HEK293 (cell line): ENCODE measurements at regions not wholly inside any gene's neighbourhood (a gene's known extent, or its start where the extent isn't known, plus 50 kb on each side); places are given as distances from the start of the nearest gene placed in this dataset.

ENCODE experiments used
- CTCF ChIA-PET: fragments of 350-600 bp; formaldehyde crosslinking; extraction: SDS; loops from one replicate; lab custom pipeline; 2021; ENCODE audit warnings: antibody characterized with exemption; lab: Yijun Ruan, JAX
- POLR2A ChIA-PET: fragments of 300-600 bp; formaldehyde crosslinking; extraction: SDS; loops from one replicate; lab custom pipeline; 2020; ENCODE audit warnings: antibody characterized with exemption, inconsistent platforms; lab: Yijun Ruan, JAX
- H3K27ac ChIP-seq: fragments of 200-500 bp; sonication (Bioruptor generic); 2 replicates; pipeline ENCODE4 v1.5.1; 2014; ENCODE audit warnings: low read depth, low read length, control low read depth, inconsistent platforms; ENCODE audit errors: extremely low read depth
- H3K36me3 ChIP-seq, 2 experiments: fragments of 200-500 bp in 1 of 2; sonication (Bioruptor generic) in 1 of 2; 1 replicate in 1 of 2; 2 replicates in 1 of 2; pipeline ENCODE4 v1.5.1; 2014 to 2017; ENCODE audit warnings: inconsistent platforms in 2 of 2, low read length in 2 of 2; ENCODE audit not compliant: control insufficient read depth in 2 of 2, insufficient read depth in 1 of 2
- H3K4me1 ChIP-seq: fragments of 200-500 bp; sonication (Bioruptor generic); 2 replicates; pipeline ENCODE4 v1.5.1; 2014; ENCODE audit warnings: mild to moderate bottlenecking, low read length, inconsistent platforms; ENCODE audit not compliant: control insufficient read depth, insufficient read depth
- H3K4me3 ChIP-seq: 2 replicates; pipeline ENCODE4 v1.5.1; 2011; ENCODE audit warnings: low read depth, mild to moderate bottlenecking, control low read depth, low read length, moderate library complexity
- H3K9me3 ChIP-seq: fragments of 200-500 bp; sonication (Bioruptor generic); 2 replicates; pipeline ENCODE4 v1.5.1; 2014; ENCODE audit warnings: low read depth, low read length, inconsistent platforms; ENCODE audit not compliant: control insufficient read depth, insufficient read depth
- BCL11A ChIP-seq: fragments of 450-650 bp; formaldehyde crosslinking; IDR thresholded peaks from 2 replicates; pipeline ENCODE4 v1.5.1; 2016; ENCODE audit warnings: low read depth, missing biosample characterization, missing genetic modification characterization
- FEZF1 ChIP-seq: fragments of 450-650 bp; formaldehyde crosslinking; IDR thresholded peaks from 2 replicates; pipeline ENCODE4 v1.5.1; 2016; ENCODE audit warnings: missing biosample characterization, missing genetic modification characterization
- GLI2 ChIP-seq: fragments of 450-650 bp; formaldehyde crosslinking; IDR thresholded peaks from 2 replicates; pipeline ENCODE4; 2017; ENCODE audit warnings: missing biosample characterization, missing genetic modification characterization, low read depth, borderline replicate concordance
- GLI4 ChIP-seq: fragments of 450-650 bp; formaldehyde crosslinking; IDR thresholded peaks from 2 replicates; pipeline ENCODE4 v1.5.1; 2016; ENCODE audit warnings: missing biosample characterization, missing genetic modification characterization
- HOXC10 ChIP-seq: sonication (generic); formaldehyde crosslinking; IDR thresholded peaks from 2 replicates; pipeline ENCODE4 v1.8.1; 2023; ENCODE audit warnings: mild to moderate bottlenecking, missing genetic modification reagents
- HOXD13 ChIP-seq: sonication (generic); formaldehyde crosslinking; IDR thresholded peaks from 2 replicates; pipeline ENCODE4 v1.8.0; 2022; ENCODE audit warnings: missing genetic modification reagents, borderline replicate concordance
- KLF17 ChIP-seq: fragments of 450-650 bp; formaldehyde crosslinking; IDR thresholded peaks from 2 replicates; pipeline ENCODE4 v1.5.1; 2016; ENCODE audit warnings: missing biosample characterization, missing genetic modification characterization
- KLF8 ChIP-seq: fragments of 450-650 bp; formaldehyde crosslinking; IDR thresholded peaks from 2 replicates; pipeline ENCODE4 v1.5.1; 2016; ENCODE audit warnings: missing biosample characterization, missing genetic modification characterization
- MEIS1 ChIP-seq: sonication (generic); formaldehyde crosslinking; IDR thresholded peaks from 2 replicates; pipeline ENCODE4 v1.8.1; 2022; ENCODE audit warnings: missing genetic modification reagents, mild to moderate bottlenecking, borderline replicate concordance
- TRIM28 ChIP-seq: IDR thresholded peaks from 2 replicates; pipeline ENCODE4 v1.6.1; 2011; ENCODE audit warnings: low read length, control low read depth, borderline replicate concordance
- YY1 ChIP-seq: fragments of 450-650 bp; formaldehyde crosslinking; IDR thresholded peaks from 2 replicates; pipeline ENCODE4 v1.5.1; 2018; ENCODE audit warnings: missing biosample characterization, missing genetic modification characterization
- ZNF133 ChIP-seq: fragments of 450-650 bp; formaldehyde crosslinking; IDR thresholded peaks from 2 replicates; pipeline ENCODE4 v1.5.1; 2016; ENCODE audit warnings: missing biosample characterization, missing genetic modification characterization
- ZNF155 ChIP-seq: fragments of 450-650 bp; formaldehyde crosslinking; IDR thresholded peaks from 2 replicates; pipeline ENCODE4 v1.5.1; 2016; ENCODE audit warnings: missing biosample characterization, missing genetic modification characterization
- ZNF335 ChIP-seq: fragments of 450-650 bp; formaldehyde crosslinking; conservative IDR thresholded peaks from 2 replicates; pipeline ENCODE4 v1.5.1; 2016; ENCODE audit warnings: missing biosample characterization, missing genetic modification characterization
- ZNF350 ChIP-seq: fragments of 450-650 bp; formaldehyde crosslinking; IDR thresholded peaks from 2 replicates; pipeline ENCODE4 v1.5.0; 2017; ENCODE audit warnings: missing biosample characterization, mild to moderate bottlenecking, missing genetic modification characterization
- ZNF362 ChIP-seq: fragments of 450-650 bp; formaldehyde crosslinking; IDR thresholded peaks from 2 replicates; pipeline ENCODE4 v1.5.1; 2016; ENCODE audit warnings: missing biosample characterization, missing genetic modification characterization
- ZNF366 ChIP-seq: fragments of 450-650 bp; formaldehyde crosslinking; conservative IDR thresholded peaks from 2 replicates; pipeline ENCODE4 v1.5.1; 2016; ENCODE audit warnings: missing biosample characterization, missing genetic modification characterization
- ZNF518A ChIP-seq: fragments of 450-650 bp; formaldehyde crosslinking; conservative IDR thresholded peaks from 2 replicates; pipeline ENCODE4 v1.5.1; 2016; ENCODE audit warnings: low read depth, missing biosample characterization, missing genetic modification characterization
- ZNF530 ChIP-seq: fragments of 450-650 bp; formaldehyde crosslinking; IDR thresholded peaks from 2 replicates; pipeline ENCODE4 v1.5.1; 2016; ENCODE audit warnings: low read depth, missing biosample characterization, missing genetic modification characterization
- ZNF548 ChIP-seq: fragments of 450-650 bp; formaldehyde crosslinking; IDR thresholded peaks from 2 replicates; pipeline ENCODE4 v1.5.1; 2016; ENCODE audit warnings: missing biosample characterization, missing genetic modification characterization
- ZNF561 ChIP-seq: fragments of 450-650 bp; IDR thresholded peaks from 2 replicates; pipeline ENCODE4 v1.5.1; 2018; ENCODE audit warnings: missing biosample characterization, missing genetic modification characterization, borderline replicate concordance
- ZNF623 ChIP-seq: fragments of 450-650 bp; formaldehyde crosslinking; IDR thresholded peaks from 2 replicates; pipeline ENCODE4 v1.5.1; 2016; ENCODE audit warnings: missing biosample characterization, missing genetic modification characterization
- ZNF660 ChIP-seq: fragments of 450-650 bp; IDR thresholded peaks from 2 replicates; pipeline ENCODE4 v1.5.1; 2018; ENCODE audit warnings: missing biosample characterization, mild to moderate bottlenecking, missing genetic modification characterization
- ZNF677 ChIP-seq: fragments of 450-650 bp; IDR thresholded peaks from 2 replicates; pipeline ENCODE4 v1.5.0; 2018; ENCODE audit warnings: missing biosample characterization, mild to moderate bottlenecking, missing genetic modification characterization, moderate library complexity
- ZNF747 ChIP-seq: fragments of 450-650 bp; formaldehyde crosslinking; IDR thresholded peaks from 2 replicates; pipeline ENCODE4 v1.5.1; 2016; ENCODE audit warnings: missing biosample characterization, missing genetic modification characterization
- ZNF837 ChIP-seq: fragments of 450-650 bp; formaldehyde crosslinking; IDR thresholded peaks from 2 replicates; pipeline ENCODE4 v1.5.1; 2016; ENCODE audit warnings: missing biosample characterization, missing genetic modification characterization
- ZSCAN30 ChIP-seq: fragments of 450-650 bp; IDR thresholded peaks from 2 replicates; pipeline ENCODE4 v1.5.1; 2018; ENCODE audit warnings: missing biosample characterization, mild to moderate bottlenecking, missing genetic modification characterization, moderate library complexity
- TF ChIP-seq, protein P1 (sequence below): fragments of 450-650 bp; formaldehyde crosslinking; IDR thresholded peaks from 2 replicates; pipeline ENCODE4 v1.5.1; 2017; ENCODE audit warnings: missing biosample characterization, missing genetic modification characterization
- TF ChIP-seq, protein P2 (sequence below): IDR thresholded peaks from 2 replicates; pipeline ENCODE4 v1.6.1; 2011; ENCODE audit warnings: mild to moderate bottlenecking, low read depth, low read length, borderline replicate concordance

DNA sequence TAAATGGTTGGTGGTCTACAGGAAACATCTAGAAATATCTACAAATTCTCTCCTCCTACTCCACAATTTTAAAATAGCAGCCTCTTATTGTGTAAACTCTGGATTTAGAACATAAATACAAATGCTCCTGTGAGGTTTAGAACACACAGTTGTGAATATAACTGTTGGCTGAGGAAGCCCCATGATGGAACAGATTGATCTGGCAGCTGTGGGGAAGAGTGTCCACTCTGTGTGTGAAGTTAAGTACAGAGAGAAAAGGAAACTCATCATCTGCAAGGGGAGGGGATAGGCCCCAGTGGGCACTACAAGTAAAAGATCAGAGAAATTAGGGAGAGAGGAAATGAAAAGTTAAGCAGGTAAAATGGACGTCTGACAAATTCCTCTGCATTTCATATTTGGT is 422.7 kb upstream of the FSHR start:
- CTCF ChIA-PET: no interaction called here
- Histone ChIP-seq H3K9me3 (no peaks in the 10 kb centered on the region), H3K27ac (no peak overlapping the region), H3K36me3 (no peaks in the 10 kb centered on the region), H3K4me3 (no peak overlapping the region), H3K4me1 (no peaks in the 10 kb centered on the region)
- TF ChIP-seq ZNF747 (tag by site-specific recombination): no peak
- TF ChIP-seq ZNF660: no peak
- no peak for TF ChIP-seq GLI4 (tag by site-specific recombination)
- TF ChIP-seq ZNF837 (tag by site-specific recombination): no peak
- TF ChIP-seq ZNF677 (tag by site-specific recombination): no peak
- no peak for TF ChIP-seq ZNF133
- TF ChIP-seq ZNF335: no peak
- TF ChIP-seq ZNF350 (tag by site-specific recombination): no peak
- no peak for TF ChIP-seq ZNF623 (tag by site-specific recombination)
- TF ChIP-seq YY1 (tag by site-specific recombination): no peak
- no peak for TF ChIP-seq KLF8 (tag by site-specific recombination)
- TF ChIP-seq ZNF561 (tag by site-specific recombination): no peak
- TF ChIP-seq, protein P1, sequence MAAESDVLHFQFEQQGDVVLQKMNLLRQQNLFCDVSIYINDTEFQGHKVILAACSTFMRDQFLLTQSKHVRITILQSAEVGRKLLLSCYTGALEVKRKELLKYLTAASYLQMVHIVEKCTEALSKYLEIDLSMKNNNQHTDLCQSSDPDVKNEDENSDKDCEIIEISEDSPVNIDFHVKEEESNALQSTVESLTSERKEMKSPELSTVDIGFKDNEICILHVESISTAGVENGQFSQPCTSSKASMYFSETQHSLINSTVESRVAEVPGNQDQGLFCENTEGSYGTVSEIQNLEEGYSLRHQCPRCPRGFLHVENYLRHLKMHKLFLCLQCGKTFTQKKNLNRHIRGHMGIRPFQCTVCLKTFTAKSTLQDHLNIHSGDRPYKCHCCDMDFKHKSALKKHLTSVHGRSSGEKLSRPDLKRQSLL (tag by site-specific recombination): no peak
- TF ChIP-seq ZNF155: no peak
- POLR2A ChIA-PET: no interaction called here

DNA sequence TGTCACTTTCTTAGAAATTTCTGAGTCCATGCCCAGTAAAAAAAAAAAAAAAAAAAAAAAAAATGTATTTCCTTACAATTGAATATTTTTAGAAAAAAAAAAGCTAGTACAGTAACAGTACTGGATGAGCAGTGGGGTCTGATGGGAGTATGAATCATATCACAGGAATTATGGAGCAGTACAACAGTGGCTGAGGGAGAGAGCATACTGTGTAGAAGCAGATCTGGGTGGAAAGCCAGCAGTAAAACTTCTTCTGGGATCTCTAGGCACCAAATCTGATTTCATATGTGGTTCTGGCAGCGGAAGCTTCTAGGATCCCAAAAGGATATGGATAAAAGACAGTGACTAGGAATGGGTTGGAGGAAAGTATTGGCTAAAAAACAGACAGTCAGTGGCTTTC is 414.9 kb upstream of the FSHR start:
- H3K27ac ChIP-seq: no peak overlapping the region
- H3K4me3 ChIP-seq: no peak overlapping the region
- H3K4me1 ChIP-seq: no peaks in the 10 kb centered on the region
- CTCF ChIA-PET: no interaction called here
- H3K9me3 ChIP-seq: no peaks in the 10 kb centered on the region
- TF ChIP-seq GLI2: no peak
- no peak for TF ChIP-seq HOXD13 (CRISPR knock-in tag)
- TF ChIP-seq ZNF518A (tag by site-specific recombination): no peak
- no peak for TF ChIP-seq ZNF548 (tag by site-specific recombination)
- no peak for TF ChIP-seq ZNF362 (tag by site-specific recombination)
- TF ChIP-seq HOXC10 (CRISPR knock-in tag): no peak
- TF ChIP-seq, protein P2, sequence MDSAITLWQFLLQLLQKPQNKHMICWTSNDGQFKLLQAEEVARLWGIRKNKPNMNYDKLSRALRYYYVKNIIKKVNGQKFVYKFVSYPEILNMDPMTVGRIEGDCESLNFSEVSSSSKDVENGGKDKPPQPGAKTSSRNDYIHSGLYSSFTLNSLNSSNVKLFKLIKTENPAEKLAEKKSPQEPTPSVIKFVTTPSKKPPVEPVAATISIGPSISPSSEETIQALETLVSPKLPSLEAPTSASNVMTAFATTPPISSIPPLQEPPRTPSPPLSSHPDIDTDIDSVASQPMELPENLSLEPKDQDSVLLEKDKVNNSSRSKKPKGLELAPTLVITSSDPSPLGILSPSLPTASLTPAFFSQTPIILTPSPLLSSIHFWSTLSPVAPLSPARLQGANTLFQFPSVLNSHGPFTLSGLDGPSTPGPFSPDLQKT: no peak
- no peak for TF ChIP-seq KLF17 (tag by site-specific recombination)
- TF ChIP-seq MEIS1 (CRISPR knock-in tag): no peak
- TF ChIP-seq ZSCAN30: no peak
- no peak for TF ChIP-seq ZNF366 (tag by site-specific recombination)
- TF ChIP-seq BCL11A (tag by site-specific recombination): no peak
- TF ChIP-seq ZNF530 (tag by site-specific recombination): no peak
- no peak for TF ChIP-seq YY1 (tag by site-specific recombination)
- TF ChIP-seq TRIM28: no peak
- no peak for TF ChIP-seq FEZF1
- H3K36me3 ChIP-seq: no peaks in the 10 kb centered on the region
- POLR2A ChIA-PET: no interaction called here
